GM12891 (cell line): ENCODE measurements at regions not wholly inside any gene's neighbourhood (a gene's known extent, or its start where the extent isn't known, plus 50 kb on each side); places are given as distances from the start of the nearest gene placed in this dataset.

Experiments
- POLR2A ChIP-seq: IDR thresholded peaks from 2 replicates; pipeline ENCODE4 v1.6.1; 2011; ENCODE audit warnings: low read depth, low read length, control low read depth
- POLR2AphosphoS5 ChIP-seq: IDR thresholded peaks from 2 replicates; pipeline ENCODE4 v1.6.1; 2011; ENCODE audit warnings: low read depth, low read length, control low read depth
- SPI1 ChIP-seq: IDR thresholded peaks from 2 replicates; pipeline ENCODE4 v1.6.1; 2011; ENCODE audit warnings: low read depth, low read length, control low read depth
- TAF1 ChIP-seq: IDR thresholded peaks from 2 replicates; pipeline ENCODE4 v1.6.1; 2011; ENCODE audit warnings: low read depth, low read length, control low read depth

DNA sequence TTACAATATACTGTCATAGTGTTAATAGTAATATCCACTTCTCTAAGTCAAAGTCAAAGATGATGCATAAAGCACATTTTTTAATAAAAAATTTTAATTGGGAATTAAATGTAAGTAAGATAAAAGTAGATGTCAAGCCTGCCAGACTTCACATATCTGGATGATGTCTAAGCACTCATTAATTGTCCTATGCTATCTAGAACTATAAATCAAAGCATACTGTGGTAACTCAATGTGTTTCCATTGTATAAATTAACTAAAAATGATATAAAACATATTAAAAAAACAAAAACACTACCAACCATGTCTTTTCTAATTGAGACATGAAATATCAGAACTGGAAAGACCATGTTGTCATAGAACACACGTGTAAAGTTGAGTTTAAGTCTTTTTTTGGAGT, 51.2 kb downstream of the ZZZ3 start:
- TF ChIP-seq POLR2A (no peak), TAF1 (no peak), POLR2AphosphoS5 (no peak), SPI1 (no peak)
